HG03135 (cell line): ENCODE measurements at regions not wholly inside any gene's neighbourhood (a gene's known extent, or its start where the extent isn't known, plus 50 kb on each side); places are given as distances from the start of the nearest gene placed in this dataset.
"Not testable (repeated sequence)": the region's sequence is repeated elsewhere in the genome, so short reads cannot be mapped to it uniquely, and the experiment has no call there.

Experiments used
- ATAC-seq: cut with Tn5 transposase; IDR thresholded peaks from one replicate; pipeline ENCODE4 v1.9.1; 2021; ENCODE audit warnings: mild to moderate bottlenecking, moderate library complexity; ENCODE audit not compliant: unreplicated experiment

GRCh38 chr9:15372455-15372854, 50.2 kb upstream of the SNAPC3 start:
- ATAC-seq: no peak

- no peak for ATAC-seq
Observed at GRCh38 chr9:15371448-15371845, 51.2 kb upstream of the SNAPC3 start.

DNA sequence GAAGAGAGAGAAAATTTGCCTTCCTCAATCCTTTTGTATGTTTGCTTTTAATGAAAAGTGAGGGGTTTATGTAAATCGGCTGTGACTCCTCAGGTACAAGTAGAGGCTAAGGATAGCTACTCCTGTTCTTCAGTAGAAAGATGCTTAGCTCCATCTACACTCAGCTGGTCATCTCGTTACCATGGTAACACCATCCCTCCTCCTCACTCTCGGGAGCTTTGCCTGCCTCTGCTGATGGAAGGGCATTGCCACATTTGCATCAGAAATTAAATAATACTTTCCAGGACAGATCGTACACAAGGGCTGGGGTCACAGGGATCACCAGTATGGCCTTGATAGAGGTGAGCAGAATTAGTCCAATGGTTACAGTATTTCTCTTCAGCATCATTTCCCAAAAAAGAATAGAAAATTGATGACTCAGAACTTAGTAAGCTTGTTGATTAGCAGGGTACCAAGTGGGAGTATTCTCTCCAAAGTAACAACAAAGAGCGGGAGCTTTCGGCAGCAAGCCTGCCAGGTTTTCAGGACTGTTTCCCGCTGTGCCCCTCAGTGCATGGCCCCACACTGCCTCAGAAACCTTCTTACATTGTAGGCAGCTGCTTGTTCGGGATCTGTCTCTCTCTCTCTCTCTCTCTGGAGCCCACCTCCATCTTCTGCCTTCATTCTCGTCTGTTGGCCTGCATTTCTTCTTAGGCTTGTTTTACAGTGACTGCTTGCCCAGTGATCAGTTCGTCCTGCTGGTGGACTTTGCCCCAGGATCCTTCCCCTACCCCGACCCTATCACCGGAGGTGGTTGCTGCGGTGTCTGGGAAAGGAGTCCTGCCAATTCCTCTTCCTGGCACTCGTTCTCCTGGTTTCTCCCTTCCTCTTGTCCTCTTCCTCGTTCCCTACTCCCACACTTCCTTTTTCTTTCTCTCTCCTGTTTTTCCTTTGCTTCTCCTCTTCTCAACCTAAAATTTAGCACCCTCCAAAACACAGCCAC, 51.9 kb upstream of the SNAPC3 start:
- no peak for ATAC-seq

DNA sequence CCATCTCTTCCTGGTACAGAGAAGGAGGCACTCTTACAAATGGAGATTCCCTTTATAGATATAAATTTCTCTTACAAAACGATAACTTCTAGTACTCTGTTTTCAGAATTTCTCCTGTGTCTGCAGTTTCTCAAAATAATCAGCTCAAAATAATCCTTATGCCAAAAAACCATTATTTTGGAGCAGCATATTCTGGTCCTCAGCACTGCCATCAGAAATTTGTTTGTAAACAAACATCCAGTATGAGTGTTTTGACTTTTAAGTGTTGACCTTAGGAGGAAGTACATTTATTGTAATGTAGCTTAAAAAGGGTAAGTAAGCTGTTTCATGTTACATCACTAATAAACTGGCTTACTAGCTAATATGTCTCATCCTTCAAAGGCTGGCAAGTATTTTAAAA, 52.8 kb upstream of the SNAPC3 start:
- ATAC-seq: no peak

DNA sequence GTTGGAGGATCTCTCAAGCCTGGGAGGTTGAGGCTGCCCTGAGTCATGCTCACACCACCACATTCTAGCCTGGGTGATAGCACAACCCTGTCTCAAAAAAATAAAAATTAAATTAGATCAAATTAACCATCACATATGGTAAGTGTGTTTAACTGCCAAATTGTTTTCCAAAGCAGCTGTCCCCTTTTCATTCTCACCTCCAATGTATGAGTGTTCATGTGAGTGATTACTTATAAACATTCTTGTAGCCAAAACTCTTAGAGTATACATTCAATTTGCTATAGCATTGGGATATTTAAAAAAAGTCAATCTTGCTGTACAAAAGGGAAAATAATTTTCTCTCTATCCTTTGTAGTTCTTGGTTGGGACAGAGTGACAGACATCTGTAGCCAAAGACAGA, 53.4 kb upstream of the SNAPC3 start:
- ATAC-seq: no peak

DNA sequence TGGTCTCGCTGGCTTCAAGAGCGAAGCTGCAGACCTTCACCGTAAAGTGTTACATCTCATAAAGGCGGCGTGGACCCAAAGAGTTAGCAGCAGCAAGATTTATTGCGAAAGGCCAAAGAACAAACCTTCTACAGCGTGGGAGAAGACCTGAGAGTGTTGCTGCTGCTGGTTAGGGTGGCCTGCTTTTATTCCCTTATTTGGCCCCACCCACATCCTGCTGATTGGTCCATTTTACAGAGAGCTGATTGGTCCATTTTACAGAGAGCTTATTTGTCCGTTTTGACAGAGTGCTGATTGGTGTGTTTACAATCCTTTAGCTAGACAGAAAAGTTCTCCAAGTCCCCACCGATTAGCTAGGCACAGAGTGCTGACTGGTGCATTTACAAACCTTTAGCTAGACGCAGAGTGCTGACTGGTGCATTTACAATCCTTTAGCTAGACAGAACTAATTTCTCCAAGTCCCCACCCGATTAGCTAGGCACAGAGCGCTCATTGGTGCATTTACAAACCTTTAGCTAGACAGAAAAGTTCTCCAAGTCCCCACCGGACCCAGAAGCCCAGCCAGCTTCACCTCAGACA, 57.6 kb upstream of the SNAPC3 start:
- ATAC-seq: not testable (repeated sequence)

DNA sequence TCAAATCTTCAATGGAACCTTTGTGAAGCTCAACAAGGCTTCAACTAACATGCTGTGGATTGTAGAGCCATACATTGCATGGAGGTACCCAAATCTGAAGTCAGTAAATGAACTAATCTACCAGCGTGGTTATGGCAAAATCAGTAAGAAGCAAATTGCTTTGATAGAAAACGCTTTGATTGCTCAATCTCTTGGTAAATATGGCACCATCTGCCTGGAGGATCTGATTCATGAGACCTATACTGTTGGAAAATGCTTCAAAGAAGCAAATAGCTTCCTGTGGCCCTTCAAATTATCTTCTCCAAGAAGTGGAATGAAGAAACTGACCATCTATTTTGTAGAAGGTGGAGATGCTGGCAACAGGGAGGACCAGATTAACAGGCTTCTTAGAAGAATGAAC, 54.7 kb upstream of the TTC39B start:
- no peak for ATAC-seq

DNA sequence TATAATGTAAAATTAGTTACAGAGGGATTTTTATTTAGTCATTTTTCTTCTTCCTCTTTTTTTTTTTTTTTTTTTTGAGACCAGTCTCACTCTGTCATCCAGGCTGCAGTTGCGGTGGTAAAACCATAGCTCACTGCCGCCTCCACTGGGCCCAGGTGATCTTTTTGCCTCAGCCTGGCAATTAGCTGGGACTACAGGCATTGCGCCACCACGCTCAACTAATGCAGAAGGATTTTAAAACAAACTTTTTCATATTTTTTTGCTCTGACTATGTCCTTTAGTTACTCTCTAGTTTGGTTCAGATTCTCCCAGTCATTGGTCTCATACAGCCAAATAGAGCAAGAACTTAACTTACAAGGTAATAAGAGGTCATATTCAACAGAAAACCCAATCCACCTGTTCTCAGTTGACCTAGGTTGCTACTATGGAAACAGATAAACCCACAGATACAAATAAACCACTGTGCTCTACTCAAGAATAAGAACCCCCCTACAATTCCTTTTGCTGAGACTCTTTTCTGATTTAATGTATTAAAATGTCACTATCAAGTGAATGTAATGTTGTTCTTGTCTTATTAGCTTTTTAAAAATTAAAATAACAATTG, 50.1 kb upstream of the TTC39B start:
- ATAC-seq: peak; percentile 87
